ACHN (cell line): ENCODE measurements at regions not wholly inside any gene's neighbourhood (a gene's known extent, or its start where the extent isn't known, plus 50 kb on each side); places are given as distances from the start of the nearest gene placed in this dataset.

Experiments used
- DNase-seq: peaks from one replicate; pipeline ENCODE4 v3.0.0-alpha.2; 2015
- in situ Hi-C: cut with HindIII; loops from 2 replicates; pipeline ENCODE4 v1.10.0; 2017; ENCODE audit warnings: low sequenced_read_pairs, low pct_ligation_motif_present, low pct_unique_long_range_greater_than_20kb

DNA sequence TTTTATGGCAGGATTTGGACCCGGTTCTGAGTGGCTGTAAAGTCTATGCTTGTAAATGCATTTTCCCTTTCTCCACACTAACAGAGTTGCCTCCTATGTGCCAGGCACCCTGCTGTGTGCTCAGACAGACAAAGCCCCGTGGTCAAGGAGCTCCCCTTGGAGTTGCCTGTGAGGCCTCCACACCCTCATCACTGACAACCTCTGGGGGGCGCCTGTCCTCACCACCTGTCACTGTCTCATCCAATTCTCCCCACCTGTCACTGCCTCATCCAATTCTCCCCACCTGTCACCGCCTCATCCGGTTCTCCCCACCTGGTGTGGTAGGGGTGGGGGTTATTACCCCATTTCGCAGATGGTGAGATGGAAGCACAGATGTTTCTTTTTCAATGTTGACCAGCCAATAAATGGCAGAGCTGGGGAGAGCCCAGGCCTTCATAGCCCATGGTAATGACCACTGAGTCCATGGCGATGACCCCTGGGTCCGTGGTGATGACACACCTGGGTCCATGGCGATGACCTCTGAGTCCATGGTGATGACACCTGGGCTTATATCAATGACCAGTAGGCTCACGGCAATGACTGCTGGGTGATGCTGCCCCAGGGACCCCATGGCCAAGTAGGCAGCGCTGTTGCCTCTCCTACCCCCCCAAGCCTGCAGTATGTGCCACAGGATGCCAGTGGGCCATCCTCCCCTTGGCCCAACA is 150.1 kb downstream of the IRF8 start:
- no peak for DNase-seq
- in situ Hi-C loops = no loop called here

- DNase-seq = no peak
- in situ Hi-C loops = no loop called here
These were observed 150.7 kb downstream of the IRF8 start for GRCh38 chr16:86049641-86050040.

- in situ Hi-C loops = no loop called here
- no peak for DNase-seq
These were observed 151.1 kb downstream of the IRF8 start for GRCh38 chr16:86050111-86050510.

DNA sequence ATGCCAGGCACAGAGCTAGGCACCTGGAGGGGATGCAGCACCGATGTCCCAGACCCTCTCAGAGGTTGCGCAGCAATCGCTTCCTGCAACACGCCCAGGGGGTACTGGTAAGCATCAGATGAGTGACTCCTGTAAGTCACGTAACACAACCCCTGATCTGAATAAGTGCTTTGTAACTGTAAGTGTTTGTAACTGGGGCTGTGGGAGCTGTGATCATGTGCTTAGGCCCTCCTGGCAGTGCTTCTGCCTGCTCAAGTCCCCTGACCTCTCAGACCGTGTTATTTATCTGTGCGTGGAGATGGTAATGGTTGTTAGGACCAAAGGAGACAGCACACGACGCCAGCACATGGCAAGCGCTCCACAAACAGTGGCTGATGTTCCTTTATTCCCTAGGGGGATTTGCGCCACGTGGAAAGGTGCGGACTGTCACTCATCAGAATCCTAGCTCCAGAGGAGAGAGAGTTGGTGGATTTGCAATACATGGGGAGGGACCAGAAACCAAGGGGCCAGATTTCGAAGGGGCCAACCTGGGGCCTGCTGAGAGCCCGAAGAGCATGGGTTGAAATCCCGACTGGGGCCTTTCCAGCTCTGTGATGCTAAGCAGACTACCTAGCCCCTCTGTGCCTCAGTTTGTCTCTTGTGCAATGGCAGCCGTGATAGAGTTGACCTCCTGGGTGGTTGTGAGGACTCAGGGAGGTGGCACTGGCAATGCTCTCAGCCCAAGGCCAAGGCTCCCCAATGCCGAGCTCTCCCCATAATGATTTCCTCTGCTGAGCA is 151.8 kb downstream of the IRF8 start:
- in situ Hi-C loops = no loop called here
- no peak for DNase-seq

- no peak for DNase-seq
- in situ Hi-C loops = no loop called here
These were observed 152.6 kb downstream of the IRF8 start for GRCh38 chr16:86051368-86052114.

- no peak for DNase-seq
- in situ Hi-C loops = no loop called here
These were observed 153.2 kb downstream of the IRF8 start for GRCh38 chr16:86052115-86052670.

GRCh38 chr16:86052926-86053325 is 154.0 kb downstream of the IRF8 start:
- DNase-seq = no peak
- in situ Hi-C loops = no loop called here

- in situ Hi-C loops = no loop called here
- DNase-seq = no peak
These were observed 160.6 kb downstream of the IRF8 start for GRCh38 chr16:86059253-86060171.

GRCh38 chr16:86060381-86061317 is 161.7 kb downstream of the IRF8 start:
- DNase-seq = no peak
- in situ Hi-C loops = no loop called here

DNA sequence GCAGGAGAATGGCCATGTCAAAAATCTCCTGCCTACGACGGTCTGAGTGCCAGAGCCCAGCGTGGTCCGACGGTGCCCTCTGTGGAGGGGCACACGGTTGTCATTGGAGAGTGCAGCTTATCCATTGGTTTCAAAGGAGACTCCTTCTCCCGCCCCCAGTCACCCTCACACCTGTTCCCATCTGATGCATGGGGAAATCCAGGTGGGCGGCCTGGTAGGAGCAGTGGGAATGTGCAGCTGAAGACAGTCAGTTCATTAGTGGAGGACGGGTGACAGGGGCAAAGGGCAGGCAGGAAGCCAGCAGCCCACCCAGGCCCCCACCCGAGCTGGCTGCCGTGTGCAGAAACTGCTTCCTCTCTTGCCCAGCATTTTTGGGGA is 162.3 kb downstream of the IRF8 start:
- in situ Hi-C loops = no loop called here
- no peak for DNase-seq

DNA sequence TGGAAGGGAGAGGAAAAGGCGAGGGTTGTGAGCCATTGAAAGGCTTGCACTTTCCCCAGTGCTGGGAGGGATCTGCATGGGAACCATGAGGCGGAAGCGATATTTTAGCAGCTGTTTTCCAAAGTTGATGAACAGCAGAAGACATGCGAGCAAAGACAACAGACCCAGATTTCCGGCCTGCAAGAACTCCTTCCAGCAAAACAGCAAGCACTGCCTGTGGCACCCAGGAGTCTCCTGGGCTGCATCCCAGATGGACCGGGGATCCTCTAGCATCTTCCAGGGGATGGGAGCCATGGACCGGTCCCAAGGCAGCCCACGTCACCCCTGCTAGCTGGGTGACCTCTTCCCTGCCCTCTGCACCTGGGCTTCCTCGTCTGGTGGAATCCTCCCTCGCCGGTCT is 162.8 kb downstream of the IRF8 start:
- DNase-seq = no peak
- in situ Hi-C loops = no loop called here

- no peak for DNase-seq
- in situ Hi-C loops = no loop called here
These were observed 163.5 kb downstream of the IRF8 start for GRCh38 chr16:86062271-86062965.

GRCh38 chr16:86063760-86064405 is 164.9 kb downstream of the IRF8 start:
- DNase-seq = no peak
- in situ Hi-C loops = no loop called here

DNA sequence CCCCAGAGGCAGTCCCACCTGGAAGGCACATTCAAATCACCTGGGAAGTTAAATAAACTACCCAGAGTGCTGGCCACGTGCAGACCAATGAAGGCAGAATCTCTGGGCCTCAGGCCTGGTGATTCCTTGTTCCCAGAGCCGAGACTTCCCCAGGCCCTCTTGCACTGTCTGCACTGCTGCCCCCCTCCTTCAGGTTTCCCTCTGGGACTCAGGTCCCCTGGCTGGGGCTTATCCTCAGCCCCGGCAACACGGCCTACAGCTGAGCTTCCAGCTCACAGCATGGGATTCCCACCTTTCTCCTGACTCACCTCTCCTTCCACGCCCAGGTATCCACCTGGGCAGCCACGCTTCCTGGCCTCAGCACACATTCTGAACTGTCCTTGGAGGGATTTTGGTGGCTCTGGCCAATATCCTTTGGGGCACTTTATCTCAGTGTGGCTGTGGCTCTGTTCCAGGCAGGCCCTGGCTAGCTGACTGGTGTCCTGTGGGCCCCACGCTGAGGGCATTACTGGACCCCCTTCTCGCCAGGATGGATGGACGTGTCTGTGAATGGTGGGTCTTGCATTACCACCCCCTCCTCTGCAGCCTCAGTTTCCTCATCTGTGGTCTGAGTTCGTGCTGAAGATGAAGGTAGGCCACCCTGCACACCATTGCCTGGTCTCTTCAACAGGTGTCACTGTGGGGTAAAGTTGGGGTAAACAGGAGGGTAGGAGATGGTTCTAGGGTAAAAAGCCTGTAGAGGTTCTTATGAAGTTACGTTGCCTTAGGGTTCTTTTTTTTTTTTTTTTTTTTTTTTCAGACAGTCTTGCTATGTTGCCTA is 165.7 kb downstream of the IRF8 start:
- no peak for DNase-seq
- in situ Hi-C loops = no loop called here

GRCh38 chr16:86065711-86066110 is 166.7 kb downstream of the IRF8 start:
- in situ Hi-C loops = no loop called here

GRCh38 chr16:86066811-86067210 is 167.8 kb downstream of the IRF8 start:
- in situ Hi-C loops = no loop called here
- no peak for DNase-seq

More at GRCh38 chr16:86065711-86066110, 166.7 kb downstream of the IRF8 start:
- DNase-seq = no peak
